ENCODE measurements at regions not wholly inside any gene's neighbourhood (a gene's known extent, or its start where the extent isn't known, plus 50 kb on each side); places are given as distances from the start of the nearest gene placed in this dataset.

GRCh38 chr13:90414691-90415596, 932.5 kb upstream of the MIR17HG start:
- WGBS, 2 donors: 85 to 87% methylated on average over 3 of the region's 3 CpGs
- Histone ChIP-seq H3K27ac (no peak overlapping the region), H3K9me3 (no peaks in the 10 kb centered on the region), H3K4me3 (no peak overlapping the region), H3K27me3 (no peaks in the 10 kb centered on the region), H3K4me1 (no peaks in the 10 kb centered on the region), H3K36me3 (no peaks in the 10 kb centered on the region)
- DNase-seq (no peak), FAIRE-seq (no peak), ATAC-seq (no peak)
- intact Hi-C loops (cut with DNase I): no loop called here
- TF ChIP-seq, protein P1, sequence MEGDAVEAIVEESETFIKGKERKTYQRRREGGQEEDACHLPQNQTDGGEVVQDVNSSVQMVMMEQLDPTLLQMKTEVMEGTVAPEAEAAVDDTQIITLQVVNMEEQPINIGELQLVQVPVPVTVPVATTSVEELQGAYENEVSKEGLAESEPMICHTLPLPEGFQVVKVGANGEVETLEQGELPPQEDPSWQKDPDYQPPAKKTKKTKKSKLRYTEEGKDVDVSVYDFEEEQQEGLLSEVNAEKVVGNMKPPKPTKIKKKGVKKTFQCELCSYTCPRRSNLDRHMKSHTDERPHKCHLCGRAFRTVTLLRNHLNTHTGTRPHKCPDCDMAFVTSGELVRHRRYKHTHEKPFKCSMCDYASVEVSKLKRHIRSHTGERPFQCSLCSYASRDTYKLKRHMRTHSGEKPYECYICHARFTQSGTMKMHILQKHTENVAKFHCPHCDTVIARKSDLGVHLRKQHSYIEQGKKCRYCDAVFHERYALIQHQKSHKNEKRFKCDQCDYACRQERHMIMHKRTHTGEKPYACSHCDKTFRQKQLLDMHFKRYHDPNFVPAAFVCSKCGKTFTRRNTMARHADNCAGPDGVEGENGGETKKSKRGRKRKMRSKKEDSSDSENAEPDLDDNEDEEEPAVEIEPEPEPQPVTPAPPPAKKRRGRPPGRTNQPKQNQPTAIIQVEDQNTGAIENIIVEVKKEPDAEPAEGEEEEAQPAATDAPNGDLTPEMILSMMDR (IDR thresholded peaks at IDR 0.05): no peak

- 57 to 60% methylated on average over 3 of the region's 3 CpGs for WGBS, 2 donors
- H3K27ac ChIP-seq: no peak overlapping the region
Observed at GRCh38 chr13:90415902-90416301, 931.6 kb upstream of the MIR17HG start.

GRCh38 chr13:90416519-90416918, 931.0 kb upstream of the MIR17HG start:
- Histone ChIP-seq H3K4me3 (no peak overlapping the region), H3K27ac (no peak overlapping the region), H3K36me3 (no peaks in the 10 kb centered on the region), H3K4me1 (no peaks in the 10 kb centered on the region), H3K9me3 (no peaks in the 10 kb centered on the region), H3K27me3 (no peaks in the 10 kb centered on the region)
- TF ChIP-seq, protein P1 (IDR thresholded peaks at IDR 0.05): no peak
- WGBS, 2 donors: 72 to 75% methylated on average over 5 of the region's 5 CpGs
- no peak for DNase-seq
- intact Hi-C loops (cut with DNase I): no loop called here
- no peak for ATAC-seq
- FAIRE-seq: no peak

More at GRCh38 chr13:90415902-90416301, 931.6 kb upstream of the MIR17HG start:
- ATAC-seq (no peak), DNase-seq (no peak), FAIRE-seq (no peak)
- no peaks in the 10 kb centered on the region for H3K27me3 ChIP-seq
- TF ChIP-seq, protein P1 (IDR thresholded peaks at IDR 0.05): no peak
- H3K9me3 ChIP-seq: no peaks in the 10 kb centered on the region
- H3K36me3 ChIP-seq: no peaks in the 10 kb centered on the region
- intact Hi-C loops (cut with DNase I): no loop called here
- no peak overlapping the region for H3K4me3 ChIP-seq
- no peaks in the 10 kb centered on the region for H3K4me1 ChIP-seq

GRCh38 chr13:90416938-90417337, 930.5 kb upstream of the MIR17HG start:
- WGBS, 2 donors: 58 to 70% methylated on average over 1 of the region's 1 CpG
- Histone ChIP-seq H3K4me1 (no peaks in the 10 kb centered on the region), H3K9me3 (no peaks in the 10 kb centered on the region), H3K27me3 (no peaks in the 10 kb centered on the region), H3K36me3 (no peaks in the 10 kb centered on the region), H3K4me3 (no peak overlapping the region), H3K27ac (no peak overlapping the region)
- no peak for ATAC-seq
- TF ChIP-seq, protein P1 (IDR thresholded peaks at IDR 0.05): no peak
- no peak for FAIRE-seq
- DNase-seq: no peak
- intact Hi-C loops (cut with DNase I): no loop called here

DNA sequence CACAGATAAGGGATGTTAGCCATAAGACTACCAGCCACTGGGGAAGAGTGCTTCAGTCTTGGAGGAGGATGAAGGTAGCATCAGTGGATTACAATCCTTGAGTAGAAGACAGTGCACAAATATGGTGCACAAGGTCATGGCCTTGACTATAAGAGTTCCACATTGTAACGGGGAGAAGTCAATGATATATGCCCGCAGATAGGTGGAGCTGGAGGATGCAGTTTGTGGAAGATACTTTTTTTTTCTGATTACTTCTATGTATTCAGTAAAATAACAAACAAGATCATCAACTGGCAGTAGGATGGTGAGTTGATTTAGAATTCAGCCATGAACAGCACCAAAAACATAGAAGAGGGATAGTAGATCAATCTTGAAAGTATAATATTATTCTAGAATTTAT, 926.8 kb upstream of the MIR17HG start:
- Histone ChIP-seq H3K27ac (no peak overlapping the region), H3K4me1 (no peaks in the 10 kb centered on the region), H3K27me3 (no peaks in the 10 kb centered on the region), H3K36me3 (no peaks in the 10 kb centered on the region), H3K4me3 (no peak overlapping the region), H3K9me3 (no peaks in the 10 kb centered on the region)
- FAIRE-seq (no peak), ATAC-seq (no peak), DNase-seq (no peak)
- intact Hi-C loops (cut with DNase I): no loop called here
- 65 to 76% methylated on average over 2 of the region's 2 CpGs for WGBS, 2 donors
- TF ChIP-seq, protein P1 (IDR thresholded peaks at IDR 0.05): no peak
